Neural progenitor cell (in vitro differentiated cells): ENCODE measurements at regions not wholly inside any gene's neighbourhood (a gene's known extent, or its start where the extent isn't known, plus 50 kb on each side); places are given as distances from the start of the nearest gene placed in this dataset.
A peak's percentile ranks its signal among the peaks of the same experiment; 100 is the strongest.

ENCODE experiments used
- DNase-seq: peaks from one replicate; pipeline ENCODE4 v3.0.0-alpha.2; 2016; ENCODE audit warnings: low spot score
- H2AFZ ChIP-seq: fragments of 200-600 bp; sonication (generic); replicated peaks from 2 replicates; pipeline ENCODE4 v1.6.1; 2016; ENCODE audit warnings: antibody characterized with exemption
- H3F3A ChIP-seq: fragments of 200-600 bp; sonication (generic); 2 replicates; pipeline ENCODE4 v1.6.1; 2016; ENCODE audit warnings: antibody characterized with exemption, low read depth
- H3K27ac ChIP-seq: fragments of 200-600 bp; sonication (generic); 2 replicates; pipeline ENCODE4 v1.5.1; 2016; ENCODE audit warnings: mild to moderate bottlenecking
- H3K27me3 ChIP-seq: fragments of 200-600 bp; sonication (generic); 2 replicates; pipeline ENCODE4 v1.6.1; 2016; ENCODE audit warnings: mild to moderate bottlenecking, moderate library complexity
- H3K36me3 ChIP-seq: fragments of 200-600 bp; sonication (generic); 2 replicates; pipeline ENCODE4 v1.5.1; 2016
- H3K4me1 ChIP-seq: fragments of 200-600 bp; sonication (generic); 2 replicates; pipeline ENCODE4 v1.6.1; 2016; ENCODE audit warnings: mixed run types
- H3K4me2 ChIP-seq: fragments of 200-600 bp; sonication (generic); 2 replicates; pipeline ENCODE4 v1.6.1; 2016
- H3K4me3 ChIP-seq: fragments of 200-600 bp; sonication (generic); 2 replicates; pipeline ENCODE4 v1.5.1; 2016
- H3K79me2 ChIP-seq: fragments of 200-600 bp; sonication (generic); 2 replicates; pipeline ENCODE4 v1.6.1; 2016; ENCODE audit warnings: low read depth
- H3K9ac ChIP-seq: fragments of 200-600 bp; sonication (generic); 2 replicates; pipeline ENCODE4 v1.6.1; 2016
- H3K9me3 ChIP-seq: fragments of 200-600 bp; sonication (generic); 2 replicates; pipeline ENCODE4 v1.5.1; 2016; ENCODE audit warnings: low read depth
- H4K20me1 ChIP-seq: fragments of 200-600 bp; sonication (generic); 2 replicates; pipeline ENCODE4 v1.6.1; 2016; ENCODE audit warnings: low read depth
- H3K27ac Mint-ChIP-seq: 3 replicates; pipeline ENCODE4 v1.8.0; 2021; ENCODE audit warnings: mixed read lengths
- H3K27me3 Mint-ChIP-seq: 2 replicates; pipeline ENCODE4 v1.8.0; 2022; ENCODE audit warnings: low read depth, mild to moderate bottlenecking, inconsistent platforms, moderate library complexity, mixed read lengths; ENCODE audit not compliant: insufficient read depth
- H3K36me3 Mint-ChIP-seq: 3 replicates; pipeline ENCODE4 v1.8.0; 2021; ENCODE audit warnings: mixed read lengths
- H3K4me1 Mint-ChIP-seq: 3 replicates; pipeline ENCODE4 v1.8.0; 2021; ENCODE audit warnings: mixed read lengths
- H3K4me3 Mint-ChIP-seq: 3 replicates; pipeline ENCODE4 v1.8.0; 2021; ENCODE audit warnings: mild to moderate bottlenecking, moderate library complexity, mixed read lengths
- H3K9me3 Mint-ChIP-seq: 3 replicates; pipeline ENCODE4 v1.8.0; 2020; ENCODE audit warnings: mixed read lengths
- EZH2 ChIP-seq: fragments of 200-600 bp; sonication (generic); IDR thresholded peaks from 2 replicates; pipeline ENCODE4 v1.6.1; 2017; ENCODE audit warnings: antibody characterized with exemption, mild to moderate bottlenecking, moderate library complexity
- EZH2phosphoT487 ChIP-seq: fragments of 200-600 bp; sonication (generic); IDR thresholded peaks from 2 replicates; pipeline ENCODE4 v1.6.1; 2017; ENCODE audit warnings: antibody characterized with exemption
- TF ChIP-seq, protein P1 (sequence below): fragments of 200-600 bp; sonication (generic); IDR thresholded peaks from 2 replicates; pipeline ENCODE4 v1.5.1; 2017; ENCODE audit warnings: antibody characterized with exemption, mild to moderate bottlenecking

DNA sequence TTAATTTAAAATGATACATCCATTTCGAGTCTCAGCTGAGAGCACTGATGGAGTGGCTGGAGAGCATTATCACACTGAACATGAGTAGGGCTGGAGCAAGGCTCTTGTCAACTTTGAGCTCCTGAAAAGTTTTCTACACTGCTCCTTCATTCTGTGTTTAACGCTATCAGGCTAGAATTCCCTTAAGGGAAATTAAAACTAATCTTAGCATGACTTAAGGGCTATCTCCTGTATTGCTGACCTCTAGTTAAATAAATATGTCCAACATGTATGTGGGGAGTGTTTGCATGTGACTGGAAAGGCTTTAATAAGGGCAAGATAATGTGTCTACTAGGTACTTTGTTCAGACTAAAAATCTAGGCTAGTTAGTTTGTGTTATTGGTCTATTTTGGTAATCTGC is 116.7 kb upstream of the CAND1 start:
- no peak overlapping the region for H3K27ac ChIP-seq
- Mint-ChIP-seq H3K27ac (no peak overlapping the region), H3K4me3 (no peak overlapping the region), H3K4me1 (no peaks in the 10 kb centered on the region), H3K27me3 (peaks cover 6% of the 10 kb centered on the region), H3K36me3 (no peaks in the 10 kb centered on the region), H3K9me3 (no peaks in the 10 kb centered on the region)
- H3K79me2 ChIP-seq, result no peaks in the 10 kb centered on the region
- DNase-seq, result no peak
- no peaks in the 10 kb centered on the region for H3K4me1 ChIP-seq
- no peak overlapping the region for H3K4me3 ChIP-seq
- no peak overlapping the region for H2AFZ ChIP-seq
- no peaks in the 10 kb centered on the region for H3K9me3 ChIP-seq
- TF ChIP-seq, protein P1, sequence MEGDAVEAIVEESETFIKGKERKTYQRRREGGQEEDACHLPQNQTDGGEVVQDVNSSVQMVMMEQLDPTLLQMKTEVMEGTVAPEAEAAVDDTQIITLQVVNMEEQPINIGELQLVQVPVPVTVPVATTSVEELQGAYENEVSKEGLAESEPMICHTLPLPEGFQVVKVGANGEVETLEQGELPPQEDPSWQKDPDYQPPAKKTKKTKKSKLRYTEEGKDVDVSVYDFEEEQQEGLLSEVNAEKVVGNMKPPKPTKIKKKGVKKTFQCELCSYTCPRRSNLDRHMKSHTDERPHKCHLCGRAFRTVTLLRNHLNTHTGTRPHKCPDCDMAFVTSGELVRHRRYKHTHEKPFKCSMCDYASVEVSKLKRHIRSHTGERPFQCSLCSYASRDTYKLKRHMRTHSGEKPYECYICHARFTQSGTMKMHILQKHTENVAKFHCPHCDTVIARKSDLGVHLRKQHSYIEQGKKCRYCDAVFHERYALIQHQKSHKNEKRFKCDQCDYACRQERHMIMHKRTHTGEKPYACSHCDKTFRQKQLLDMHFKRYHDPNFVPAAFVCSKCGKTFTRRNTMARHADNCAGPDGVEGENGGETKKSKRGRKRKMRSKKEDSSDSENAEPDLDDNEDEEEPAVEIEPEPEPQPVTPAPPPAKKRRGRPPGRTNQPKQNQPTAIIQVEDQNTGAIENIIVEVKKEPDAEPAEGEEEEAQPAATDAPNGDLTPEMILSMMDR, result no peak
- TF ChIP-seq EZH2 (no peak), EZH2phosphoT487 (no peak)
- no peaks in the 10 kb centered on the region for H4K20me1 ChIP-seq
- H3F3A ChIP-seq, result no peaks in the 10 kb centered on the region
- H3K36me3 ChIP-seq, result no peaks in the 10 kb centered on the region
- no peaks in the 10 kb centered on the region for H3K27me3 ChIP-seq
- H3K4me2 ChIP-seq, result no peak overlapping the region
- H3K9ac ChIP-seq, result no peak overlapping the region

DNA sequence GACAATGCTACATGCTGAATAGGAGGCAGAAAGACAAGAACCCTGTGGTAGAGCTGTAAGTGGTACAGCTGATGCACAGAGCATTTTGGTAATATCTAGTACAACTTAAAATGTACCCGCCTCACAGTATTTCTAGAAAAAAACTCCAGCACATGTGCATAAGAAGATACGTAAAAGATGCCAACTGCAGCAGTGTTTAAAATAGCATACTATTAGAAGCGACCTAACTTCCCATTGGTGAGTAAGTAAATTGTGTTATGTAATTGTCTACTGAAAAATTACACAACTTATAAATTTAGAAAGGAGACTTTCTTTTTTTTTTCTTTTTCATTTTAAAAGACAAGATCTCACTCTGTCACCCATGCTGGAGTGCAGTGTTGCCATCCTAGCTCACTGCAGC is 114.3 kb upstream of the CAND1 start:
- Mint-ChIP-seq H3K27me3 (peaks cover 6% of the 10 kb centered on the region), H3K9me3 (no peaks in the 10 kb centered on the region), H3K27ac (no peak overlapping the region), H3K4me1 (no peaks in the 10 kb centered on the region), H3K4me3 (no peak overlapping the region), H3K36me3 (no peaks in the 10 kb centered on the region)
- Histone ChIP-seq H4K20me1 (no peaks in the 10 kb centered on the region), H3K27me3 (no peaks in the 10 kb centered on the region), H3K36me3 (no peaks in the 10 kb centered on the region), H2AFZ (no peak overlapping the region), H3K4me1 (no peaks in the 10 kb centered on the region), H3K9ac (no peak overlapping the region), H3K79me2 (no peaks in the 10 kb centered on the region), H3K4me3 (no peak overlapping the region), H3F3A (no peaks in the 10 kb centered on the region), H3K27ac (no peak overlapping the region), H3K9me3 (no peaks in the 10 kb centered on the region), H3K4me2 (no peak overlapping the region)
- no peak for DNase-seq
- TF ChIP-seq, protein P1, result no peak
- TF ChIP-seq EZH2, result no peak
- TF ChIP-seq EZH2phosphoT487, result no peak

DNA sequence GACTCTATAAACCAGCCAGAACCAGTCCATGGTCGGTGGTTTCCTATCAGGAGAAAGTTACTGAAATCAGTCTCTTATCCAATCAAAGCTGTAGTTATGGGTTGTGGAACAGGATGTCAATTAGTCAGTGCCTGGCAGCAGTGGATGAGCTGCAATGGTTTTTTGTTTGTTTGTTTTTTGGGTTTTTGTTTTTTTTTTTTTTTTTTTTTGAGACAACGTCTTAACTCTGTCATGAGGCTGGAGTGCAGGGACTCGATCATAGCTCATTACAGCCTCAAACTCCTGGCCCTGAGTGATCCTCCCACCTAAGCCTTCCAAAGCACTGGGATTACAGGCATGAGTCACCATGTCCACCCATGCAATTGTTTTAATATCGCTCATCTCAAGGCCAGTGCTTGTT is 113.3 kb upstream of the CAND1 start:
- Mint-ChIP-seq H3K4me1 (no peaks in the 10 kb centered on the region), H3K9me3 (no peaks in the 10 kb centered on the region), H3K27ac (no peak overlapping the region), H3K27me3 (peaks cover 6% of the 10 kb centered on the region), H3K4me3 (no peak overlapping the region), H3K36me3 (no peaks in the 10 kb centered on the region)
- no peak overlapping the region for H2AFZ ChIP-seq
- H3K4me2 ChIP-seq, result no peak overlapping the region
- H4K20me1 ChIP-seq, result no peaks in the 10 kb centered on the region
- H3K27me3 ChIP-seq, result no peaks in the 10 kb centered on the region
- H3K79me2 ChIP-seq, result no peaks in the 10 kb centered on the region
- no peaks in the 10 kb centered on the region for H3K9me3 ChIP-seq
- H3K36me3 ChIP-seq, result no peaks in the 10 kb centered on the region
- no peaks in the 10 kb centered on the region for H3K4me1 ChIP-seq
- H3K27ac ChIP-seq, result no peak overlapping the region
- no peak overlapping the region for H3K4me3 ChIP-seq
- H3K9ac ChIP-seq, result no peak overlapping the region
- TF ChIP-seq EZH2phosphoT487, result no peak
- no peak for DNase-seq
- no peaks in the 10 kb centered on the region for H3F3A ChIP-seq

DNA sequence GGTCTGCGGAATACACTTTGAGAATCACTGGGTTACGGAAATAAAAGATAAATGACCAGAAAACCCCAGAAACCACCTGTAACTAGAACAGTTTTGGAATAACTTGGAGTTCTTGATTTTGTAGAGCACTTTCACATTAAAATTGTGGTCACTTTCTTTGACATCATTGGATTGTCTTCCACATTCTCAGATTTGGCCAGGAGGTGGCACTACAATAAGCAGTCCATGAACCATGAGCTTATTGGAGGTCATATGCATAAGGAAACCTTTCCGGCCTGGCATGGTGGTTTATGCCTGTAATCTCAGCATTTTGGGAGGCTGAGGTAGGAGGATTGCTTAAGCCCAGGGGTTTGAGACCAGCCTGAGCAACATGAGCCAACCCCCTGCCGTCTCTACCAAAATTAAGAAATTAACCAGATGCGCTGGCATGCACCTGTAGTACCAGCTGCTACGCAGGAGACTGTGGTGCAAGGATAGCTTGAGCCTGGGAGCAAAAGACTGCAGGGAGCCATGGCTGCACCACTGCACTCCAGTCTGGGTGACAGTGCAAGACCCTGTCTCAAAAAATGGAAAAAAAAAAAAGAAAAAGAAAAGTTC is 107.7 kb upstream of the CAND1 start:
- no peaks in the 10 kb centered on the region for H3K36me3 ChIP-seq
- no peak overlapping the region for H2AFZ ChIP-seq
- no peak overlapping the region for H3K4me3 ChIP-seq
- no peaks in the 10 kb centered on the region for H3F3A ChIP-seq
- DNase-seq, result peak; percentile 29
- peaks cover under 1% of the 10 kb centered on the region for H3K27me3 Mint-ChIP-seq
- H3K9ac ChIP-seq, result no peak overlapping the region
- no peaks in the 10 kb centered on the region for H3K36me3 Mint-ChIP-seq
- H3K27ac ChIP-seq, result no peak overlapping the region
- H3K27ac Mint-ChIP-seq, result no peak overlapping the region
- H3K27me3 ChIP-seq, result no peaks in the 10 kb centered on the region
- H3K4me3 Mint-ChIP-seq, result no peak overlapping the region
- no peak overlapping the region for H3K4me2 ChIP-seq
- H3K9me3 Mint-ChIP-seq, result no peaks in the 10 kb centered on the region
- H3K79me2 ChIP-seq, result no peaks in the 10 kb centered on the region
- TF ChIP-seq EZH2, result no peak
- TF ChIP-seq, protein P1, result peak; percentile 66
- no peaks in the 10 kb centered on the region for H3K4me1 Mint-ChIP-seq
- H3K4me1 ChIP-seq, result no peaks in the 10 kb centered on the region
- no peaks in the 10 kb centered on the region for H3K9me3 ChIP-seq
- no peaks in the 10 kb centered on the region for H4K20me1 ChIP-seq
